H1 (cell line): ENCODE measurements at regions not wholly inside any gene's neighbourhood (a gene's known extent, or its start where the extent isn't known, plus 50 kb on each side); places are given as distances from the start of the nearest gene placed in this dataset.

Experiments used
- CTCF ChIA-PET: fragments of 300-600 bp; sonication (Branson Sonifier 250); formaldehyde crosslinking; loops from one replicate; lab custom pipeline; 2021; ENCODE audit not compliant: partially characterized antibody; lab: Charles Lee
- POLR2A ChIA-PET: fragments of 300-600 bp; sonication (Branson Sonifier 250); formaldehyde crosslinking; loops from one replicate; lab custom pipeline; 2021; ENCODE audit warnings: inconsistent platforms; ENCODE audit not compliant: partially characterized antibody; lab: Charles Lee
- DNase-seq, 2 experiments: peaks; one replicate each; pipeline versions ENCODE4 v3.0.0 to v3.0.0-alpha.2; 2010 to 2022; ENCODE audit warnings: low spot score in 2 of 2, low read depth in 1 of 2, mixed read lengths in 1 of 2
- FAIRE-seq: peaks from 2 replicates; lab custom pipeline; 2011; peaks lifted over from hg19 to GRCh38; lab: Jason Lieb, UNC
- H2AFZ ChIP-seq: 2 replicates; pipeline ENCODE4 v1.8.1; 2012; ENCODE audit warnings: low read length, inconsistent platforms
- H2AK5ac ChIP-seq: 2 replicates; pipeline ENCODE4 v1.6.1; 2013; ENCODE audit warnings: low read depth, low read length
- H2BK120ac ChIP-seq: replicated peaks from 2 replicates; pipeline ENCODE3; 2013; ENCODE audit warnings: low read depth, low read length, inconsistent platforms
- H2BK12ac ChIP-seq: 2 replicates; pipeline ENCODE4 v1.6.1; 2013; ENCODE audit warnings: low read depth, low read length
- H2BK15ac ChIP-seq: 2 replicates; pipeline ENCODE4 v1.6.1; 2013; ENCODE audit warnings: low read length
- H2BK20ac ChIP-seq: 2 replicates; pipeline ENCODE4 v1.6.1; 2013; ENCODE audit warnings: low read length
- H2BK5ac ChIP-seq: 2 replicates; pipeline ENCODE4 v1.6.1; 2013; ENCODE audit warnings: low read depth, low read length
- H3K14ac ChIP-seq: 2 replicates; pipeline ENCODE4 v1.6.1; 2013; ENCODE audit warnings: inconsistent platforms; ENCODE audit not compliant: insufficient read length
- H3K18ac ChIP-seq: 2 replicates; pipeline ENCODE4 v1.6.1; 2013; ENCODE audit warnings: low read length; ENCODE audit errors: extremely low read depth
- H3K23ac ChIP-seq: 2 replicates; pipeline ENCODE4 v1.6.1; 2013; ENCODE audit warnings: inconsistent platforms; ENCODE audit not compliant: insufficient read length
- H3K23me2 ChIP-seq: 2 replicates; pipeline ENCODE4 v1.6.1; 2013; ENCODE audit warnings: low read depth, low read length
- H3K27ac ChIP-seq: 2 replicates; pipeline ENCODE4 v1.6.1; 2011; ENCODE audit warnings: low read depth, low read length, inconsistent platforms
- H3K27me3 ChIP-seq, 4 experiments: replicated peaks in 1 of 4; 1 replicate in 1 of 4; 2 replicates in 3 of 4; pipeline versions ENCODE4 v1.6.1 to v1.8.1; 2011 to 2013; ENCODE audit warnings: low read length in 3 of 4, mild to moderate bottlenecking in 3 of 4, inconsistent platforms in 2 of 4, mixed read lengths in 2 of 4, moderate library complexity in 1 of 4; ENCODE audit not compliant: control insufficient read depth in 3 of 4, insufficient read depth in 3 of 4; ENCODE audit errors: extremely low read depth in 1 of 4
- H3K36me3 ChIP-seq, 4 experiments: 2 replicates each; pipeline versions ENCODE4 v1.6.1 to v1.8.1; 2011 to 2013; ENCODE audit warnings: mild to moderate bottlenecking in 4 of 4, low read length in 3 of 4, moderate library complexity in 2 of 4, control low read depth in 1 of 4, inconsistent platforms in 1 of 4; ENCODE audit not compliant: insufficient read depth in 4 of 4, control insufficient read depth in 2 of 4
- H3K4ac ChIP-seq: replicated peaks from 2 replicates; pipeline ENCODE3; 2013; ENCODE audit warnings: low read length, low read depth, mixed read lengths, inconsistent platforms; ENCODE audit not compliant: insufficient read length
- H3K4me1 ChIP-seq, 4 experiments: replicated peaks in 1 of 4; 1 replicate in 1 of 4; 2 replicates in 3 of 4; pipeline versions ENCODE4 v1.6.1 to v1.8.1; 2011 to 2013; ENCODE audit warnings: low read length in 3 of 4, inconsistent platforms in 2 of 4, mixed read lengths in 1 of 4; ENCODE audit not compliant: insufficient read depth in 4 of 4, control insufficient read depth in 3 of 4
- H3K4me2 ChIP-seq, 2 experiments: 2 replicates each; pipeline versions ENCODE4 v1.6.1 to v1.8.1; 2011 to 2013; ENCODE audit warnings: low read depth in 2 of 2, low read length in 2 of 2, control low read depth in 1 of 2, inconsistent platforms in 1 of 2, mild to moderate bottlenecking in 1 of 2; ENCODE audit not compliant: insufficient read depth in 1 of 2
- H3K4me3 ChIP-seq, 4 experiments: fragments of 200-600, 300-600 bp in 1 of 4; sonication (generic), shearing (Covaris generic), sonication (Bioruptor Twin) in 1 of 4; 2 replicates each; pipeline versions ENCODE4 v1.5.1 to v1.8.1; 2011 to 2016; ENCODE audit warnings: low read length in 4 of 4, low read depth in 3 of 4, control low read depth in 2 of 4, inconsistent platforms in 2 of 4, mild to moderate bottlenecking in 2 of 4, mixed read lengths in 1 of 4, moderate library complexity in 1 of 4; ENCODE audit not compliant: insufficient read depth in 2 of 4; ENCODE audit errors: extremely low read depth in 1 of 4
- H3K56ac ChIP-seq: replicated peaks from 2 replicates; pipeline ENCODE3; 2013; ENCODE audit warnings: low read depth, mild to moderate bottlenecking, mixed read lengths, low read length, inconsistent platforms; ENCODE audit not compliant: insufficient read length
- H3K79me1 ChIP-seq: 2 replicates; pipeline ENCODE4 v1.6.1; 2013; ENCODE audit warnings: low read depth, low read length, control low read depth
- H3K79me2 ChIP-seq, 2 experiments: 2 replicates each; pipeline versions ENCODE4 v1.6.1 to v1.8.1; 2012 to 2013; ENCODE audit warnings: low read length in 2 of 2, mild to moderate bottlenecking in 2 of 2, inconsistent platforms in 1 of 2; ENCODE audit not compliant: insufficient read depth in 2 of 2, control insufficient read depth in 1 of 2
- H3K9ac ChIP-seq, 4 experiments: replicated peaks in 1 of 4; 1 replicate in 1 of 4; 2 replicates in 3 of 4; pipeline versions ENCODE4 v1.6.1 to v1.8.1; 2011 to 2013; ENCODE audit warnings: low read depth in 3 of 4, low read length in 3 of 4, control low read depth in 2 of 4, mild to moderate bottlenecking in 2 of 4, moderate library complexity in 2 of 4, inconsistent platforms in 1 of 4; ENCODE audit errors: extremely low read depth in 1 of 4
- H3K9me3 ChIP-seq, 2 experiments: 2 replicates each; pipeline versions ENCODE4 v1.6.1 to v1.8.1; 2012 to 2013; ENCODE audit warnings: mild to moderate bottlenecking in 2 of 2, moderate library complexity in 2 of 2, control low read depth in 1 of 2, inconsistent platforms in 1 of 2, low read depth in 1 of 2, low read length in 1 of 2, mixed read lengths in 1 of 2; ENCODE audit not compliant: insufficient read depth in 2 of 2
- H4K20me1 ChIP-seq, 2 experiments: replicated peaks in 1 of 2; 2 replicates each; pipeline versions ENCODE3 to v1.8.1; 2011 to 2013; ENCODE audit warnings: inconsistent platforms in 2 of 2, low read length in 2 of 2, mild to moderate bottlenecking in 1 of 2; ENCODE audit not compliant: insufficient read depth in 2 of 2, control insufficient read depth in 1 of 2
- H4K5ac ChIP-seq: 2 replicates; pipeline ENCODE4 v1.6.1; 2013; ENCODE audit warnings: low read length, low read depth, mixed read lengths, inconsistent platforms; ENCODE audit not compliant: insufficient read length
- H4K8ac ChIP-seq: 2 replicates; pipeline ENCODE4 v1.8.0; 2013; ENCODE audit warnings: mild to moderate bottlenecking, moderate library complexity, low read length, inconsistent platforms; ENCODE audit not compliant: insufficient read depth; ENCODE audit errors: extremely low read depth
- H4K91ac ChIP-seq: replicated peaks from 2 replicates; pipeline ENCODE3; 2013; ENCODE audit warnings: low read length, mixed read lengths, inconsistent platforms; ENCODE audit not compliant: insufficient read length
- ASH2L ChIP-seq: fragments of 200-600, 300-600 bp; sonication (generic); IDR thresholded peaks from one replicate; pipeline ENCODE4 v1.7.1; 2017; ENCODE audit warnings: low read length
- ATF3 ChIP-seq: IDR thresholded peaks from 2 replicates; pipeline ENCODE4 v1.6.1; 2011; ENCODE audit warnings: low read depth, mild to moderate bottlenecking, low read length; ENCODE audit not compliant: insufficient read depth
- BRCA1 ChIP-seq: IDR thresholded peaks from 2 replicates; pipeline ENCODE4 v1.6.1; 2012; ENCODE audit warnings: low read depth, low read length, improper control_type of control experiment
- GTF2F1 ChIP-seq: IDR thresholded peaks from 2 replicates; pipeline ENCODE4 v1.6.1; 2012; ENCODE audit warnings: low read depth, low read length, improper control_type of control experiment, borderline replicate concordance
- PHF8 ChIP-seq: fragments of 200-600 bp; sonication (generic); conservative IDR thresholded peaks from 2 replicates; pipeline ENCODE4 v1.7.1; 2012; ENCODE audit warnings: low read depth, mild to moderate bottlenecking, inconsistent platforms, low read length, moderate library complexity
- SIN3A ChIP-seq, 2 experiments: IDR thresholded peaks in 1 of 2; conservative IDR thresholded peaks in 1 of 2; 2 replicates each; pipeline ENCODE4 v1.6.1; 2011 to 2012; ENCODE audit warnings: low read length in 2 of 2, improper control_type of control experiment in 1 of 2, low read depth in 1 of 2, mild to moderate bottlenecking in 1 of 2
- YY1 ChIP-seq: IDR thresholded peaks from 2 replicates; pipeline ENCODE4 v1.6.1; 2011; ENCODE audit warnings: low read depth, mild to moderate bottlenecking, low read length
- WGBS, 2 experiments: shearing (Covaris generic) in 1 of 2; methylation state at CpG; one replicate each; pipeline versions ENCODE4 v1.1.6 to v1.1.7; 2013 to 2015; ENCODE audit warnings: low lambda C conversion rate in 2 of 2, mixed read lengths in 2 of 2, inconsistent platforms in 1 of 2, low coverage in 1 of 2, missing lambda C conversion rate in 1 of 2; ENCODE audit not compliant: insufficient replicate concordance in 2 of 2, insufficient coverage in 1 of 2, insufficient read length in 1 of 2; ENCODE audit errors: extremely low coverage in 1 of 2, missing lambda C conversion rate in 1 of 2; 5-methylcytosine and 5-hydroxymethylcytosine counted together
- TF ChIP-seq, protein P1 (sequence below): IDR thresholded peaks from 2 replicates; pipeline ENCODE4 v1.6.1; 2012; ENCODE audit warnings: low read length, inconsistent platforms

- H2BK12ac ChIP-seq = no peak overlapping the region
- no peak overlapping the region for H3K9ac ChIP-seq
- no peak overlapping the region for H2AK5ac ChIP-seq
- H2AFZ ChIP-seq = no peak overlapping the region
- no peak overlapping the region for H3K27ac ChIP-seq
- no peak overlapping the region for H2BK15ac ChIP-seq
- H3K4me3 ChIP-seq = no peak overlapping the region
- no peak overlapping the region for H3K4ac ChIP-seq
- H3K23ac ChIP-seq = no peak overlapping the region
- H4K5ac ChIP-seq = no peak overlapping the region
- H3K14ac ChIP-seq = no peak overlapping the region
- H4K8ac ChIP-seq = no peak overlapping the region
- H3K56ac ChIP-seq = no peak overlapping the region
- no peak overlapping the region for H2BK20ac ChIP-seq
- no peaks in the 10 kb centered on the region for H3K79me1 ChIP-seq
- H3K27me3 ChIP-seq = no peaks in the 10 kb centered on the region
- H3K4me1 ChIP-seq = no peaks in the 10 kb centered on the region
- no peak overlapping the region for H2BK5ac ChIP-seq
- no peaks in the 10 kb centered on the region for H3K79me2 ChIP-seq
- DNase-seq (no peak), FAIRE-seq (no peak)
- no peaks in the 10 kb centered on the region for H3K9me3 ChIP-seq
- no peak overlapping the region for H3K18ac ChIP-seq
- CTCF ChIA-PET = interaction anchor here (1.1 kb wide), 1 partner anchor 9 kb away, joined by 5 read pairs; no protein-coding TSS in a partner anchor
- TF ChIP-seq BRCA1 (no peak), GTF2F1 (no peak), ASH2L (no peak), YY1 (no peak), SIN3A (conservative IDR thresholded peaks at IDR 0.05 in 1 of 2, IDR thresholded peaks at IDR 0.05 in 1 of 2; ENCODE audit: low read depth in 1 of 2, low read length in 2 of 2) (no peak), PHF8 (no peak), ATF3 (no peak)
- TF ChIP-seq, protein P1, sequence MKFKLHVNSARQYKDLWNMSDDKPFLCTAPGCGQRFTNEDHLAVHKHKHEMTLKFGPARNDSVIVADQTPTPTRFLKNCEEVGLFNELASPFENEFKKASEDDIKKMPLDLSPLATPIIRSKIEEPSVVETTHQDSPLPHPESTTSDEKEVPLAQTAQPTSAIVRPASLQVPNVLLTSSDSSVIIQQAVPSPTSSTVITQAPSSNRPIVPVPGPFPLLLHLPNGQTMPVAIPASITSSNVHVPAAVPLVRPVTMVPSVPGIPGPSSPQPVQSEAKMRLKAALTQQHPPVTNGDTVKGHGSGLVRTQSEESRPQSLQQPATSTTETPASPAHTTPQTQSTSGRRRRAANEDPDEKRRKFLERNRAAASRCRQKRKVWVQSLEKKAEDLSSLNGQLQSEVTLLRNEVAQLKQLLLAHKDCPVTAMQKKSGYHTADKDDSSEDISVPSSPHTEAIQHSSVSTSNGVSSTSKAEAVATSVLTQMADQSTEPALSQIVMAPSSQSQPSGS = no peak
- POLR2A ChIA-PET = no interaction called here
- H3K36me3 ChIP-seq = no peaks in the 10 kb centered on the region
- no peaks in the 10 kb centered on the region for H4K20me1 ChIP-seq
- H3K23me2 ChIP-seq = no peaks in the 10 kb centered on the region
- no peak overlapping the region for H4K91ac ChIP-seq
- H3K4me2 ChIP-seq = no peak overlapping the region
- 93% methylated on average over 3 of the region's 3 CpGs; no CpG with 5 or more reads in 1 of the 2 experiments for WGBS, 2 experiments
- no peak overlapping the region for H2BK120ac ChIP-seq
Measured at GRCh38 chr1:189374816-189375215, 1102.8 kb downstream of the BRINP3 start.
